Middle frontal gyrus (tissue), 1 donor: ENCODE measurements at regions not wholly inside any gene's neighbourhood (a gene's known extent, or its start where the extent isn't known, plus 50 kb on each side); places are given as distances from the start of the nearest gene placed in this dataset.

Source experiments
- DNase-seq: peaks from one replicate; pipeline ENCODE4 v3.0.0-alpha.2; 2015; ENCODE audit warnings: low spot score; ENCODE audit errors: extremely low spot score

DNA sequence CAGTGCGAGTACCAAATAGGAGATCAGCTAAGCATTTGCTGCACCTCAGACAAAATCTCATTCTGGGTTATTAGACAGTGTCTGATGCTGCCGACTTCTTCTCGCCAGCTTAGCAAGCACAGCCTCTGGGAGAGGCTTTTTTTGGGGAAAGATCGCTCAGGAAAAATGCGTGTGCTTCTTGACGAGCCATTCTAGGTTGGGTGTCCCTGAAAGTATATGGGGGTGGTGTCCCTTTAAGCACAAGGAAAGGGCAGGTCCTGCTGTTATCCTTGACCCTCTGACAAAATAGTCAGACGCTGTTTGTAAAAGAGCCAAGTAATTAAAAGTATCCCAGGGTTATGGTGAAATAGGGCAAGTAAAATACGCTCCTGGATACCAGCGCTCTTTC is 540.1 kb upstream of the FZD8 start:
- no peak for DNase-seq

GRCh38 chr10:36181426-36182178 is 539.5 kb upstream of the FZD8 start:
- DNase-seq, result no peak

DNA sequence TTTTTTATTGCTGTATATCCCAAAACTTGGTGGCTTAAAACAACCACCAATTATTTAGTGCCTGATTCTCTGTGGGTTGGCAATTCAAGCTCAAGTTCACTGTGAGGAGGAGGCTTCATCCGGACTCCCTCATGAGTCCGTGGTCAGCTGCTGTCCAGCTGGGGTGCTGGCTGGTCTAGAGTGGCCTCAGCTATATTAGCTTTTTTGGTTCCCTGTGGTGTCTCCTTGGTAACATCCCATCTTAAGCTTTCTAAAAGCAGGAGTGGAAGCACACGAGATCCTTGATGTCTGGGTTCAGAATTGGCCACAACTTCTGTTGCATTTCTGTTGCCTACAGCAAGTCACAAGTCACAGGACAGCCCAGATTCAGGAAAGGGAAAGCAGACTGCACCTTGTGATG is 536.5 kb upstream of the FZD8 start:
- no peak for DNase-seq

- no peak for DNase-seq
Measured at GRCh38 chr10:36177071-36177470, 535.0 kb upstream of the FZD8 start.

GRCh38 chr10:36175954-36176353 is 533.9 kb upstream of the FZD8 start:
- no peak for DNase-seq

DNA sequence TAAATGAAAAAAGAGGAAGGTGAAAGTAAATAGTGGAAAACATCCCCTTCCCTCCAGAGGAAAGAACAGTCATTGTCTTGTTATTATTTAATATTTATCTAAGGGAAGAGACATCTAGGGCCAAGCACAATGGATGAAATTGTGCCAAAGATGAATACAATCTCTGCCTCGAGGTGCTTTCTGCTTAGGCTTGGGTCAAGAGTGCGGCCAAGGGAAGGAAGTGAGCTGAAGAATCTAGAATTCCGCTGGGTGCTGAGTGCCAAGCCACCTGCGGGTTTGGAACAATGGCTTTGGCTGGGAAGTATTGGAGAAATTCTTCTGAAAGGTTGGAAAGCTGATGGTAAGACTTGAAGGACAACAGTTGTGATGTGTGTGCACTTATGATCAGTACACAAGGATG is 531.3 kb upstream of the FZD8 start:
- DNase-seq, result no peak

DNA sequence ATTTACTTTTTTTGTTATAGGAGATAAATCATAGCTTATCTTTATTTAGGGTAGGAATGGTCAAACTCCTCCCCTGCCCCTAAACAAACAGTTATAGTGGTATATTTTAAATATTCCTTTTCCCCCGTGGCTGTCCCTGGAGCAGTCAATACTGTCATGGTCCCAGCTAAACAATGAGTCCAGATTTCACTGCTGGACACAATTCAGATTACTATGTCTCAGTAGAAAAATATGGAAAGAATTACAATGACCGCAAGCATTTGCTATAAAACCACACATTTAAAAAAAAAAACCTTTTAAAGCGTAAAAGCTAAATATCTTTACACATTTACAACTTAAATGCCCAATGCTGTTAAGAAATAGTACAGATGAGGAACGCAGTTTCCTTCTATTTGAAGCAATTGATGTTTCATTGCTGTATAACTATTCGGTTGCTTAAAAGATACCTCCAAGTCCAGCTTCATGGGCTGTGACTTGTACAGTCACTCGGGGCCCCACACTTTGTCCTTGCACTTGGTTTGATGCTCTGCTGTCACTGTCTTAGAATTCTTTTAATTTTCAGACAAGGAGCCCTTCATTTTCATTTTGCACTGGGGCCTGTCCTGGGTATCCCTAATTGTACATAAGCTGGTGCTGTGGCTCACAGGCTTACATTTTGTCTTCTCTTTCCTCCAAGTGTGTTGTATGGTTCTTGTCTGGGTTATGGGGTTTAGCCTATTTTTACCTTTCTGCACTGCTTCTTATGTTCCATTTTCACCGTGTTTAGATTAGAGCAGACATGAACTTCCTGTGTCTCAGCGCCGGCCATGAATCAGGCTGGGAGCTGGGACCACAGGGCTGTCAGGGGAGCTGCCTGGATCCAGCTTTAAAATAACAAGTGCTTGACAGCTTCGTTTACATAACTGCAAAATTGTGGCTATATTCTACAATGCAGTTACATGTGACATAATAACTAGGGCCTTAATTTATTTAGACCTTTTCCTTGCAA is 530.2 kb upstream of the FZD8 start:
- DNase-seq, result no peak

- no peak for DNase-seq
Measured at GRCh38 chr10:36171556-36171952, 529.5 kb upstream of the FZD8 start.

DNA sequence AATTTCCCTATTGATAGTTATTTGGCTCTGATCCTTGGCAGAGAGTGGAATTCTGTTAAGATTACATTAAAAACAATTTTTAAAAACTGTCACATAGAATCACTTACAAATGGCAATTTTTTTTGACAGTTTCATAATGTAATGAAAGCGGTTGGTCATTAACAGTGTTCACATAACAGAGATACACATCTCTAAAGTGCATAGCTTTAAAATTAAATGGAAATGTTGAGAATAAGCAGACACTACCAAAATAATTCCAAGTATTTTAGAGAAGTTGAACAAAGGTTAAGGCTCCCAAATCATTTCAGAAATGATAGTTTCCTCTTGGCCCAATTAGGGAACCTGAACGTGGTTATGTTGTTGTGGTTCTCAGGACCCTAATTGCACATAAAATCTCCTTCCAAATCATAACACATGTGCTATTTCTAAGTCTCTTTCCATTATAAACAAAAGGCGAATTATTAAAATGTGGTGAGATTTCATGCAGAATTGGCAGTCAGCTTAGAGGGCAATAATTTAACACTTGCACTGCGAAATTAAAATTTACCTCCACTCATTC is 528.9 kb upstream of the FZD8 start:
- no peak for DNase-seq

DNA sequence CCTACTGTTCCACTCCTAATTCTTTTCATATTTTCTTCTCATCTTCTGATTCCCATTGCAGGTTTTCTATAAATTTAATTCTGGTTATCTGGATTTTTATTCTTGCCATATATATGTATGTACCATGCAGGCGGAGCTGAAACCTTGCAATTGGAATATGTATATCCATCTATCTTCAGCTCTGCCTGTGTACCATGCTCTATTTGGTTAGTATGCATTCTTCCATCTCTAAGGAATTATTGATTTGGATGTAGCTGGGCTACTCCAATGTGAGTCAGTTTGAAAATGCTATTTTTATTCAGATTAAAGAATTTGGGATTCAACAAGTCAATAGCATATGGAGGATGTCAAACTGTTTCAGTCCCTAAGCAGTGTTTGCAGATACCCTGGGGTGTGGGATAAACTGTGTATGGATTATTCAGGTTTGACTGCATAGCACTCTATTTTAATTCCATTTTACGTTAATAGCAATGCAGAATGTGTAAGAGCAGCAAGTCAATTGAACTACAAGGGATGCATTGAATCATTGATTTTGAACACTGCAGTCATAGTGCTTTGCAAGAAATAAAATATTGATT is 528.1 kb upstream of the FZD8 start:
- DNase-seq, result no peak

DNA sequence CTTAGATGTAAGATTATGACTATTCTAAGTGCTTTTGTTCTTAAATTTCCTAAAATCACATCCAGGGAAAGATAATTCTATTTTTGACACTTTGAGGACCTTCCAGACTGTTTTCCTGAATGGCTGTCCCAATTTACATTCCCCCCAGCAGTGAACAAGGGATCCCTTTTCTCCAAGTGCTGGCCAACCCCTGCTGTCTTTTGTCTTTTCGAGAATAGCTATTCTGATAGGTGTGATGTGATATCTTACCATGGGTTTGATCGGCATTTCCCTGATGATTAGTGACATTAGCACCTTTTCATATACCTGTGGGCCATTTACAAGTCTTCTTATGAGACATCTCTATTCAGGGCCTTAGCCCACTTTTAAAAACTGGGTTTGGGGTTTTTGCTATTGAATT is 526.7 kb upstream of the FZD8 start:
- no peak for DNase-seq

DNA sequence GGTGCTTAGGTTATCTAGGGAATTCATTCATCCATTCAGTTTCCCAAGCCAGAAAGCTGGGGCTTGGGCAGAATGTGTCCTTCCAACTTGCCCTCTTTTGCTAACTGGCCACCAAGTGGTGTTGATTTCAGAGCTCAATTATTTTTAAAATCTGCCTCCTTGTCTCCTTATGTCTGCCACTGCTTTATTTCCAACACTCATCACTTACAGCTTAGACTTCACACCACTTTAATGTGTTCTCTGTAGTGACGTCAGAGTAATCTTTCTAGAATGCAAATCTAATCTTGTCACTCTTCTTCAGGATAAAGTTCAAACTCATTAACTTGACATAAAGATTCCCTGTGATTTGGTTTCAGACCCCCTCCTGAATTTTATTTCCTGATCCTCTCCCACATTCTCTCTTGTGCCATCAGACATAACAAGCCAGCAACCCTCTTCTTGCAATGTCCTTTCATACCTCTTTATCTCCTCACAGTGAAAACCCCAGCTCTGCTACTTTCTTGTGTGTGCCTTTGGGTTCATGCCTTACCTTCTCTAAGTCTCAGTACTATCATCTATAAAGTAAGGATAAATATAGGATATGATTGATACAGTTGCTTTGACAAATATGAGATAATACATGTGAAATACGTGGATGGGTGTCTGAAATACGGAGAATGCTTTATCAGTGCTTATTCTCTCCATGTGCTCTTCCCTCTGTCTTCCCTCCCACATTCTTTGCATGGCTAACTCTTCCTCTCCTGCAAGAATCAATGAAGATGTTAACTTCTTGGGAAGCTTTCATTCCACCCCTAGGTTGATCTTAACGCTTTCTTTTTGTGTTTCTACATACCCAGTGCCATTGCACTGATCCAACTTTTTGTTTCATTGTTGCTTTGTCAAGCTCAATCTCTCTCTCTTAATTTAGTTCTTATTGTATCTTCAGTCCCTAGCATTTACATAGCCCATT is 522.7 kb upstream of the FZD8 start:
- DNase-seq, result no peak

- no peak for DNase-seq
Measured at GRCh38 chr10:36163827-36164226, 521.7 kb upstream of the FZD8 start.

GRCh38 chr10:36157486-36157885 is 515.4 kb upstream of the FZD8 start:
- DNase-seq, result no peak

GRCh38 chr10:36148207-36148606 is 506.1 kb upstream of the FZD8 start:
- DNase-seq, result no peak

- DNase-seq, result no peak
Measured at GRCh38 chr10:36147529-36147928, 505.4 kb upstream of the FZD8 start.

DNA sequence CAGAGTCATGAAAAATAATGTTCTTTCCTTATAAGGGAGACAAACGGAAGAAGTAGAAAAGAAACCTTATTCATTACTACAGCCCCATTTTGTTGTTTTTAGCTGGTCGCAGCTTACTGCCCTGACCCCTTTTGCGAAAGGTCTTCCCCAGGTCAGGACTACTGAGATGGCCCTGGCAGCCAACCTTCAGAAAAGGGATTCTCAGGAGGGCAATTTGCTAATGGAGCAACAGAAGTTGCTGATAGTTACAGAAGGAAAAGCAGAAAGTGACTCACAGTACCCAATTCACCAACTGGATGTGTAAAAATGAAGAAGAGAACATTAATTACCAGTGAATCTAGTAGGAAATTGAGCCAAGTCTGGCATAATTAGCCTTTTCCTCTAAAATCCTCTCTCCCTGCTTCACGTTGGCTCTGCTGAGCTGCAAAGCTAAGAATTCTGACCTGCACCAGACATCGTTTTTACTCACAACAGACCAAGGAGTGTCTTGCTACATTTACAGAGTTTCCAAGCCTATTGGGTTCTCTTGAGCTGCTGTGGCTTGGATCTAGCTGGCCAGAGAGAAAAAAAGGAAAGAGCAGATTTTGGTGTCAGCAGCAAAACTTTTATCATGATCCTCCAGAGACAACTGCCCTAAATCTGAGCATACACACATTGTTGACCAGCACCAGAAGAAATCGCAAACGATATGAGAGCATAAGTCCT is 499.9 kb upstream of the FZD8 start:
- no peak for DNase-seq

DNA sequence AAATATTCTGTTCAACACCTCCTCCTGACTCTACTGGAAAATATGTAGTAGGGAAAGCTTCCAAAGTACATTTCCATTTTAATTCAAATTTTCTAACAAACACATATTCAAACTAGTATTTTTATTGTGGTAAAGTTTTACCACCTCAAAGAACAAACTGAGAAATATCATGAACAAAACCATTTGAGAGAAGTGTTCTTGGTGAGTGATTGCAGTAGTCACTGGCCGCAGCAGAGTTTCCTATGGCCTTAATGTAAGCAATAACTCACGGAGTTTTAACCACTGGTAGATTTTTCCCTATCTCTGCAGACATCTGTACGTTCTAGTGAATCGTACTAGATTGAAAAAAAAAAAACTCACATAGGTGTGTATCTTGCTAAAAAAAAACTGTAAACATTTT is 487.0 kb upstream of the FZD8 start:
- no peak for DNase-seq

- DNase-seq, result no peak
Measured at GRCh38 chr10:36126076-36126475, 484.0 kb upstream of the FZD8 start.

GRCh38 chr10:36119455-36119854 is 477.4 kb upstream of the FZD8 start:
- no peak for DNase-seq
